GM12878 (cell line): ENCODE measurements at regions not wholly inside any gene's neighbourhood (a gene's known extent, or its start where the extent isn't known, plus 50 kb on each side); places are given as distances from the start of the nearest gene placed in this dataset.

Experiments used
- ATAC-seq: fragments of 200-7000 bp; cut with Tn5 transposase; 3 replicates; pipeline ENCODE4 v1.9.1; 2020; ENCODE audit warnings: mild to moderate bottlenecking, moderate library complexity
- BruUV-seq: library from RNA; stranded (reverse); fragments of 400-500 nt; replicated peaks from 2 replicates; lab custom pipeline; 2021; lab: Mats Ljungman, UMichigan
- CTCF ChIA-PET: fragments of 300-600 bp; sonication (Branson Sonifier 250); formaldehyde crosslinking; extraction: SDS; loops from one replicate; lab custom pipeline; 2021; ENCODE audit warnings: inconsistent platforms; lab: Yijun Ruan, JAX
- POLR2A ChIA-PET: fragments of 350-600 bp; formaldehyde crosslinking; extraction: SDS; loops from one replicate; lab custom pipeline; 2021; ENCODE audit warnings: inconsistent platforms; lab: Charles Lee
- RAD21 ChIA-PET: fragments of 300-600 bp; sonication (Branson Sonifier 250); formaldehyde crosslinking; loops from one replicate; lab custom pipeline; 2023; ENCODE audit warnings: antibody characterized with exemption; ENCODE audit not compliant: unreplicated experiment; lab: Charles Lee
- SMC1A ChIA-PET: fragments of 300-600 bp; sonication (Branson Sonifier 250); formaldehyde crosslinking; loops from one replicate; lab custom pipeline; 2023; ENCODE audit not compliant: unreplicated experiment, uncharacterized antibody; lab: Charles Lee
- DNase-seq: peaks from one replicate; pipeline ENCODE4 v3.0.0-alpha.2; 2011; ENCODE audit warnings: low read depth, low spot score
- FAIRE-seq: peaks from 3 replicates; lab custom pipeline; 2011; peaks lifted over from hg19 to GRCh38; lab: Jason Lieb, UNC
- H2AFZ ChIP-seq: 2 replicates; pipeline ENCODE4 v1.6.0; 2011; ENCODE audit warnings: low read depth, low read length, control low read depth; ENCODE audit not compliant: control insufficient read depth
- H3K27ac ChIP-seq: 2 replicates; pipeline ENCODE4 v1.5.1; 2011; ENCODE audit warnings: control low read depth; ENCODE audit not compliant: control insufficient read depth, insufficient read depth
- H3K27me3 ChIP-seq, 2 experiments: replicated peaks in 1 of 2; 2 replicates each; pipeline versions ENCODE4 v1.6.0 to v1.6.1; 2011; ENCODE audit warnings: low read length in 1 of 2; ENCODE audit not compliant: control insufficient read depth in 2 of 2, insufficient read depth in 2 of 2
- H3K36me3 ChIP-seq, 2 experiments: 2 replicates each; pipeline ENCODE4 v1.5.1; 2011; ENCODE audit warnings: low read length in 1 of 2; ENCODE audit not compliant: control insufficient read depth in 2 of 2, insufficient read depth in 2 of 2
- H3K4me1 ChIP-seq: 2 replicates; pipeline ENCODE4 v1.6.1; 2011; ENCODE audit warnings: mild to moderate bottlenecking, low read length, moderate library complexity, mixed read lengths; ENCODE audit not compliant: control insufficient read depth, insufficient read depth
- H3K4me2 ChIP-seq: 2 replicates; pipeline ENCODE4 v1.6.0; 2011; ENCODE audit warnings: control low read depth; ENCODE audit not compliant: control insufficient read depth, insufficient read depth
- H3K4me3 ChIP-seq: fragments of 200-600 bp; sonication (generic); 2 replicates; pipeline ENCODE4 v1.5.1; 2016
- H3K79me2 ChIP-seq: 2 replicates; pipeline ENCODE4 v1.6.0; 2011; ENCODE audit warnings: low read length; ENCODE audit not compliant: control insufficient read depth, insufficient read depth
- H3K9ac ChIP-seq: 2 replicates; pipeline ENCODE4 v1.8.0; 2011; ENCODE audit warnings: low read length, control low read depth, mixed read lengths; ENCODE audit not compliant: control insufficient read depth, insufficient read depth
- H3K9me3 ChIP-seq: replicated peaks from 3 replicates; pipeline ENCODE4 v1.5.1; 2011; ENCODE audit warnings: mild to moderate bottlenecking, low read length; ENCODE audit not compliant: control insufficient read depth, insufficient read depth
- H4K20me1 ChIP-seq: 2 replicates; pipeline ENCODE4 v1.6.0; 2011; ENCODE audit not compliant: control insufficient read depth, insufficient read depth
- NRF1 ChIP-seq: conservative IDR thresholded peaks from 2 replicates; pipeline ENCODE4 v1.6.1; 2011; ENCODE audit warnings: mild to moderate bottlenecking, low read depth, low read length, improper control_type of control experiment
- WGBS: methylation state at CpG from one replicate; pipeline ENCODE4 v1.1.6; 2016; ENCODE audit warnings: low lambda C conversion rate; ENCODE audit not compliant: insufficient replicate concordance, insufficient coverage; ENCODE audit errors: missing lambda C conversion rate; 5-methylcytosine and 5-hydroxymethylcytosine counted together
- in situ Hi-C: fragments of 300-500 bp; cut with MboI; formaldehyde crosslinking; loops from 9 replicates; pipeline ENCODE4 v1.14.3; 2018; ENCODE audit warnings: mixed read lengths
- intact Hi-C: fragments of 100-400 bp; cut with micrococcal nuclease; formaldehyde crosslinking; loops from one replicate; pipeline ENCODE4 v1.14.2; 2022; ENCODE audit not compliant: unreplicated experiment
- TF ChIP-seq, protein P1 (sequence below): fragments of 450-650 bp; IDR thresholded peaks from 2 replicates; pipeline ENCODE4 v1.6.1; 2017; ENCODE audit warnings: mild to moderate bottlenecking
- TF ChIP-seq, protein P2 (sequence below): fragments of 450-650 bp; formaldehyde crosslinking; IDR thresholded peaks from 2 replicates; pipeline ENCODE4 v1.4.0; 2020; ENCODE audit warnings: mild to moderate bottlenecking, moderate library complexity
- TF ChIP-seq, protein P3 (sequence below): fragments of 450-650 bp; IDR thresholded peaks from 2 replicates; pipeline ENCODE4 v1.6.1; 2014; ENCODE audit warnings: mild to moderate bottlenecking
- TF ChIP-seq, protein P4 (sequence below): fragments of 450-650 bp; IDR thresholded peaks from 2 replicates; pipeline ENCODE4 v1.6.1; 2016; ENCODE audit warnings: mild to moderate bottlenecking, moderate library complexity, borderline replicate concordance
- TF ChIP-seq, protein P5 (sequence below): fragments of 450-650 bp; IDR thresholded peaks from 2 replicates; pipeline ENCODE4 v1.6.1; 2017; ENCODE audit warnings: mild to moderate bottlenecking, low read depth, inconsistent platforms; ENCODE audit not compliant: poor library complexity, severe bottlenecking

DNA sequence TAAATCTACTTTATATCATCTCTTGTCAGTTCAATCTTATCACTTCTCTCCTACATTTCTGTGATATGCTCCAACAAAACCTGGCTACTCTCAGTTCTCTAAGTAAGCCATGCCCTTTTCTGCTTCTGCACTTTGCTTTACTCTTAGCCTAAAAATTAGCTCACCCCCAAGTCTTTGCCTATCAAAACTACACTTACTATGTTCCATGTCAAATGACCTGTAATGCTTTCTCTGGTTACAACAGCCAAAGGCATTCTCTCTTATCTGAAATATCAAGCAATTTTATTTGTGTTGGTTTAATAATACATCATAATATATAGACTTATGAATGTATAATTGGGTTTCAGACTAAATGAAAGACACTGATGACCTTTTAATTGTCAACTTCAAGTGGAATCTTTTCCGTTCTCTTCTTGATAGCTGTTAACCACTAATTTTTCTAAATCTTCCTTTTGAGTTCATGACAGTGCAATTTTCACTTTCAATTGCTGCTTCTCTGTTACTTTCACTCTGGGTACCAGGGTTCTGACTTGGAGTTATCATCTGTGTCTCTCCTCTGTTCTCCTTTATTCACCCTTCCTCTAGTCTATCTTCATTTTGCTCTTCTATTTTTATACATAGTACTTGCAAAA, 619.0 kb upstream of the GOLIM4 start:
- Histone ChIP-seq H4K20me1 (no peaks in the 10 kb centered on the region), H3K27me3 (no peaks in the 10 kb centered on the region), H3K9me3 (no peaks in the 10 kb centered on the region), H3K27ac (no peak overlapping the region), H3K4me2 (peak overlapping the region; percentile 11; the same call in 1 of the 2 replicates), H3K79me2 (no peaks in the 10 kb centered on the region), H2AFZ (peak overlapping the region; percentile 60), H3K4me3 (no peak overlapping the region), H3K4me1 (no peaks in the 10 kb centered on the region; the same call in 1 of the 2 replicates), H3K9ac (no peak overlapping the region), H3K36me3 (no peaks in the 10 kb centered on the region)
- POLR2A ChIA-PET: no interaction called here
- in situ Hi-C loops (no loop called here), intact Hi-C loops (no loop called here)
- CTCF ChIA-PET: interaction anchor here (1.6 kb wide), 1 partner anchor 94 kb away, joined by 3 read pairs; no protein-coding TSS in a partner anchor
- SMC1A ChIA-PET: interaction anchor here (1.1 to 1.3 kb wide), 2 partner anchors 15 to 198 kb away, joined by 3 read pairs; no protein-coding TSS in a partner anchor
- no TSS peak for BruUV-seq
- FAIRE-seq (peak; percentile 56), DNase-seq (peak; percentile 30), ATAC-seq (peak; percentile 96)
- RAD21 ChIA-PET: no interaction called here
- WGBS: 0% methylated on average over 1 of the region's 1 CpG
- TF ChIP-seq, protein P1, sequence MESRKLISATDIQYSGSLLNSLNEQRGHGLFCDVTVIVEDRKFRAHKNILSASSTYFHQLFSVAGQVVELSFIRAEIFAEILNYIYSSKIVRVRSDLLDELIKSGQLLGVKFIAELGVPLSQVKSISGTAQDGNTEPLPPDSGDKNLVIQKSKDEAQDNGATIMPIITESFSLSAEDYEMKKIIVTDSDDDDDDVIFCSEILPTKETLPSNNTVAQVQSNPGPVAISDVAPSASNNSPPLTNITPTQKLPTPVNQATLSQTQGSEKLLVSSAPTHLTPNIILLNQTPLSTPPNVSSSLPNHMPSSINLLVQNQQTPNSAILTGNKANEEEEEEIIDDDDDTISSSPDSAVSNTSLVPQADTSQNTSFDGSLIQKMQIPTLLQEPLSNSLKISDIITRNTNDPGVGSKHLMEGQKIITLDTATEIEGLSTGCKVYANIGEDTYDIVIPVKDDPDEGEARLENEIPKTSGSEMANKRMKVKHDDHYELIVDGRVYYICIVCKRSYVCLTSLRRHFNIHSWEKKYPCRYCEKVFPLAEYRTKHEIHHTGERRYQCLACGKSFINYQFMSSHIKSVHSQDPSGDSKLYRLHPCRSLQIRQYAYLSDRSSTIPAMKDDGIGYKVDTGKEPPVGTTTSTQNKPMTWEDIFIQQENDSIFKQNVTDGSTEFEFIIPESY: no peak
- TF ChIP-seq, protein P2, sequence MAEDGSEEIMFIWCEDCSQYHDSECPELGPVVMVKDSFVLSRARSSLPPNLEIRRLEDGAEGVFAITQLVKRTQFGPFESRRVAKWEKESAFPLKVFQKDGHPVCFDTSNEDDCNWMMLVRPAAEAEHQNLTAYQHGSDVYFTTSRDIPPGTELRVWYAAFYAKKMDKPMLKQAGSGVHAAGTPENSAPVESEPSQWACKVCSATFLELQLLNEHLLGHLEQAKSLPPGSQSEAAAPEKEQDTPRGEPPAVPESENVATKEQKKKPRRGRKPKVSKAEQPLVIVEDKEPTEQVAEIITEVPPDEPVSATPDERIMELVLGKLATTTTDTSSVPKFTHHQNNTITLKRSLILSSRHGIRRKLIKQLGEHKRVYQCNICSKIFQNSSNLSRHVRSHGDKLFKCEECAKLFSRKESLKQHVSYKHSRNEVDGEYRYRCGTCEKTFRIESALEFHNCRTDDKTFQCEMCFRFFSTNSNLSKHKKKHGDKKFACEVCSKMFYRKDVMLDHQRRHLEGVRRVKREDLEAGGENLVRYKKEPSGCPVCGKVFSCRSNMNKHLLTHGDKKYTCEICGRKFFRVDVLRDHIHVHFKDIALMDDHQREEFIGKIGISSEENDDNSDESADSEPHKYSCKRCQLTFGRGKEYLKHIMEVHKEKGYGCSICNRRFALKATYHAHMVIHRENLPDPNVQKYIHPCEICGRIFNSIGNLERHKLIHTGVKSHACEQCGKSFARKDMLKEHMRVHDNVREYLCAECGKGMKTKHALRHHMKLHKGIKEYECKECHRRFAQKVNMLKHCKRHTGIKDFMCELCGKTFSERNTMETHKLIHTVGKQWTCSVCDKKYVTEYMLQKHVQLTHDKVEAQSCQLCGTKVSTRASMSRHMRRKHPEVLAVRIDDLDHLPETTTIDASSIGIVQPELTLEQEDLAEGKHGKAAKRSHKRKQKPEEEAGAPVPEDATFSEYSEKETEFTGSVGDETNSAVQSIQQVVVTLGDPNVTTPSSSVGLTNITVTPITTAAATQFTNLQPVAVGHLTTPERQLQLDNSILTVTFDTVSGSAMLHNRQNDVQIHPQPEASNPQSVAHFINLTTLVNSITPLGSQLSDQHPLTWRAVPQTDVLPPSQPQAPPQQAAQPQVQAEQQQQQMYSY (CRISPR knock-in tag): no peak
- TF ChIP-seq, protein P3, sequence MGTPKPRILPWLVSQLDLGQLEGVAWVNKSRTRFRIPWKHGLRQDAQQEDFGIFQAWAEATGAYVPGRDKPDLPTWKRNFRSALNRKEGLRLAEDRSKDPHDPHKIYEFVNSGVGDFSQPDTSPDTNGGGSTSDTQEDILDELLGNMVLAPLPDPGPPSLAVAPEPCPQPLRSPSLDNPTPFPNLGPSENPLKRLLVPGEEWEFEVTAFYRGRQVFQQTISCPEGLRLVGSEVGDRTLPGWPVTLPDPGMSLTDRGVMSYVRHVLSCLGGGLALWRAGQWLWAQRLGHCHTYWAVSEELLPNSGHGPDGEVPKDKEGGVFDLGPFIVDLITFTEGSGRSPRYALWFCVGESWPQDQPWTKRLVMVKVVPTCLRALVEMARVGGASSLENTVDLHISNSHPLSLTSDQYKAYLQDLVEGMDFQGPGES: no peak
- no peak for TF ChIP-seq NRF1
- TF ChIP-seq, protein P4, sequence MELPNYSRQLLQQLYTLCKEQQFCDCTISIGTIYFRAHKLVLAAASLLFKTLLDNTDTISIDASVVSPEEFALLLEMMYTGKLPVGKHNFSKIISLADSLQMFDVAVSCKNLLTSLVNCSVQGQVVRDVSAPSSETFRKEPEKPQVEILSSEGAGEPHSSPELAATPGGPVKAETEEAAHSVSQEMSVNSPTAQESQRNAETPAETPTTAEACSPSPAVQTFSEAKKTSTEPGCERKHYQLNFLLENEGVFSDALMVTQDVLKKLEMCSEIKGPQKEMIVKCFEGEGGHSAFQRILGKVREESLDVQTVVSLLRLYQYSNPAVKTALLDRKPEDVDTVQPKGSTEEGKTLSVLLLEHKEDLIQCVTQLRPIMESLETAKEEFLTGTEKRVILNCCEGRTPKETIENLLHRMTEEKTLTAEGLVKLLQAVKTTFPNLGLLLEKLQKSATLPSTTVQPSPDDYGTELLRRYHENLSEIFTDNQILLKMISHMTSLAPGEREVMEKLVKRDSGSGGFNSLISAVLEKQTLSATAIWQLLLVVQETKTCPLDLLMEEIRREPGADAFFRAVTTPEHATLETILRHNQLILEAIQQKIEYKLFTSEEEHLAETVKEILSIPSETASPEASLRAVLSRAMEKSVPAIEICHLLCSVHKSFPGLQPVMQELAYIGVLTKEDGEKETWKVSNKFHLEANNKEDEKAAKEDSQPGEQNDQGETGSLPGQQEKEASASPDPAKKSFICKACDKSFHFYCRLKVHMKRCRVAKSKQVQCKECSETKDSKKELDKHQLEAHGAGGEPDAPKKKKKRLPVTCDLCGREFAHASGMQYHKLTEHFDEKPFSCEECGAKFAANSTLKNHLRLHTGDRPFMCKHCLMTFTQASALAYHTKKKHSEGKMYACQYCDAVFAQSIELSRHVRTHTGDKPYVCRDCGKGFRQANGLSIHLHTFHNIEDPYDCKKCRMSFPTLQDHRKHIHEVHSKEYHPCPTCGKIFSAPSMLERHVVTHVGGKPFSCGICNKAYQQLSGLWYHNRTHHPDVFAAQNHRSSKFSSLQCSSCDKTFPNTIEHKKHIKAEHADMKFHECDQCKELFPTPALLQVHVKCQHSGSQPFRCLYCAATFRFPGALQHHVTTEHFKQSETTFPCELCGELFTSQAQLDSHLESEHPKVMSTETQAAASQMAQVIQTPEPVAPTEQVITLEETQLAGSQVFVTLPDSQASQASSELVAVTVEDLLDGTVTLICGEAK: no peak
- TF ChIP-seq, protein P5, sequence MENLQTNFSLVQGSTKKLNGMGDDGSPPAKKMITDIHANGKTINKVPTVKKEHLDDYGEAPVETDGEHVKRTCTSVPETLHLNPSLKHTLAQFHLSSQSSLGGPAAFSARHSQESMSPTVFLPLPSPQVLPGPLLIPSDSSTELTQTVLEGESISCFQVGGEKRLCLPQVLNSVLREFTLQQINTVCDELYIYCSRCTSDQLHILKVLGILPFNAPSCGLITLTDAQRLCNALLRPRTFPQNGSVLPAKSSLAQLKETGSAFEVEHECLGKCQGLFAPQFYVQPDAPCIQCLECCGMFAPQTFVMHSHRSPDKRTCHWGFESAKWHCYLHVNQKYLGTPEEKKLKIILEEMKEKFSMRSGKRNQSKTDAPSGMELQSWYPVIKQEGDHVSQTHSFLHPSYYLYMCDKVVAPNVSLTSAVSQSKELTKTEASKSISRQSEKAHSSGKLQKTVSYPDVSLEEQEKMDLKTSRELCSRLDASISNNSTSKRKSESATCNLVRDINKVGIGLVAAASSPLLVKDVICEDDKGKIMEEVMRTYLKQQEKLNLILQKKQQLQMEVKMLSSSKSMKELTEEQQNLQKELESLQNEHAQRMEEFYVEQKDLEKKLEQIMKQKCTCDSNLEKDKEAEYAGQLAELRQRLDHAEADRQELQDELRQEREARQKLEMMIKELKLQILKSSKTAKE: peak; percentile 36
